GM21737 (cell line): ENCODE measurements at regions not wholly inside any gene's neighbourhood (a gene's known extent, or its start where the extent isn't known, plus 50 kb on each side); places are given as distances from the start of the nearest gene placed in this dataset.

Source experiments
- ATAC-seq: cut with Tn5 transposase; IDR thresholded peaks from one replicate; pipeline ENCODE4 v1.9.1; 2021; ENCODE audit warnings: mild to moderate bottlenecking, moderate library complexity; ENCODE audit not compliant: unreplicated experiment

GRCh38 chr12:75974323-75975187 lies 57.0 kb downstream of the PHLDA1 start:
- no peak for ATAC-seq

DNA sequence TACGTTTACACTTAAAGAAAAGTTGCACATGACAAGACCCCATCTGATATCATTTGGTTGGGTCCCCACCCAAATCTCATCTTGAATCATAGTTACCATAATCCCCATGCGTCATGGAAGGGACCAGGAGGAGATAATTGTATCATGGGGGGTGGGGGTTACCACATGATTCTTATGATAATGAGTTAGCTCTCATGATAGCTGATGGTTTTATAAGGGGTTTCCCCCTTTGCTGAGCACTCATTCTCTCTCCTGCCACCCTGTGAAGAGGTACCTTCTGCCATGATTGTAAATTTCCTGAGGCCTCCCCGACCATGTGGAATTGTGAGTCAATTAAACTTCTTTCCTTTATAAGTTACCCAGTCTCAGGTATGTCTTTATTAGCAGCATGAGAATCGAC lies 60.3 kb downstream of the PHLDA1 start:
- no peak for ATAC-seq

DNA sequence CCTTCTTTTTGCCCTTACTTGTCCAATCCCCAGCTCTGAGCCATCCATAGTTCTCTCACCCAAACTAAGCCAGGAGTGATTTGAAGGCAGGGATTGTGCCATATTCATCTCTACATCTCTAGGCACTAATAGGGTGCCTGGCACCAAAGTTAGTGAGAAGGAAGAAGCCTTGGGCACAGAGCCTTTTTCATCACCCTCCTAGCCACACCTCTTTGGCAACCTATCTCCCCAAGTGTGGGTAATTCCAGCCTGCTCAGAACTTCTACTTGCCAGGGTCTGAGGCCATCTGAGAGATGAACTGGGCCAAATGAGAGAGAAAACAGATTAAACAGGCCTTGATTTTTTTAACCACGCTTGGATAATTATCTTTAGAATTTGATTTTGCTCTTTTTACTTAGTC lies 61.3 kb downstream of the PHLDA1 start:
- no peak for ATAC-seq

DNA sequence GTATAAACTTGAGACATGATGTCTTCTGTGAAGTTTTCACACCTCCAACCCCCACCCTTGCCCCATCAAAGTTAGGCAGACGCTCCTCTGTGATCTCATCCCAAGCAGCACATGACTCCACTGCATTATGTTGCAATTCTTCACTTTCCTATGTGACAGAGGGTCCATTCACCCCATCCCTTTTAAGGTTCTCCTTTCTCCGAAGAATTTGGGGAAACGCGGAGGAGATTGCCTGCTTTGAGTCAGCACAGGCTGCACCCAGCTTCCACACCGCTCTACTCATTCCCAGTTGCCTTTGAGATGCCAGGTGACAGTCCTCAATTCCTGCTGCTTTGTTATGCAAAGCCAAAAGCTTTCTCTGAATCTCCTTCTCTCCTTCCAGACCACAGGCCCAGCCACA lies 61.8 kb downstream of the PHLDA1 start:
- no peak for ATAC-seq

DNA sequence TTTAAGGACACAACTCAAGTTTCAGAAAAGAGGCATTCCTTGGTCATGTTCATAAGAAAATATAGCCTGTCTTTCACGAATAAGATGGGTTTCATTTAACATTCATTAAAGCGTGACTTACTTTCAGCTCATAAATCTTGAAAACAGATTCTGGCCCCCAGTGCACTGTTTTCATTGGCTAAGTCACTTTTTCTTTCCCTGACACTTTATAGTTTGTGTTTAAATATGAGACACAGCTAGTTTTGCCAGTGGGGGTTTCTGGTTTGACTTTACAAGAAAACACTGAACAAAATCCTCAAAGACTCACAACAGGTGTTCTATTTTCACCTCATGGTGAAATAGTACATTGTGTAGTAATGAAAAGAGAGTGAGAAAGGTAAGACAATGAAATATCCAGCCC lies 65.9 kb downstream of the PHLDA1 start:
- ATAC-seq: no peak

- no peak for ATAC-seq
These were observed 67.4 kb downstream of the PHLDA1 start for GRCh38 chr12:75964150-75964549.

DNA sequence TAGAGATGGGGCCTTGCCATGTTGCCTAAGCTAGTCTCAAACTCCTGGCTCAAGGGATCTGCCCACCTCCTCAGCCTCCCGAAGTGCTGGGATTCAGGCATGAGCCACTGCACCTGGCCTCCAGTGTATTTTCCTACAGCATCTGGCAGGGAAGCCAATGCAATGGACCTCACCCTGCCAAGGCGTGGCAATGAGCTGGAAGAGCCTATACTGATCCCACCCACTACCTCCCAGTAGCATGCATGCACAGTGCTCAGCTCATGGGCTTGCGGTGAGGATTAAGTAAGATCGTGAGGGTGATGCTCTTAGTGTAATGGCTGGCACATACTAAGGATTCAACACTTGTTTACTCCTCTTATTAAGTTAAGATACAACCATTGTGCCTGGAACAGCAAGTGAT lies 69.7 kb downstream of the PHLDA1 start:
- ATAC-seq: no peak

GRCh38 chr12:75960954-75961661 lies 70.5 kb downstream of the PHLDA1 start:
- ATAC-seq: no peak

DNA sequence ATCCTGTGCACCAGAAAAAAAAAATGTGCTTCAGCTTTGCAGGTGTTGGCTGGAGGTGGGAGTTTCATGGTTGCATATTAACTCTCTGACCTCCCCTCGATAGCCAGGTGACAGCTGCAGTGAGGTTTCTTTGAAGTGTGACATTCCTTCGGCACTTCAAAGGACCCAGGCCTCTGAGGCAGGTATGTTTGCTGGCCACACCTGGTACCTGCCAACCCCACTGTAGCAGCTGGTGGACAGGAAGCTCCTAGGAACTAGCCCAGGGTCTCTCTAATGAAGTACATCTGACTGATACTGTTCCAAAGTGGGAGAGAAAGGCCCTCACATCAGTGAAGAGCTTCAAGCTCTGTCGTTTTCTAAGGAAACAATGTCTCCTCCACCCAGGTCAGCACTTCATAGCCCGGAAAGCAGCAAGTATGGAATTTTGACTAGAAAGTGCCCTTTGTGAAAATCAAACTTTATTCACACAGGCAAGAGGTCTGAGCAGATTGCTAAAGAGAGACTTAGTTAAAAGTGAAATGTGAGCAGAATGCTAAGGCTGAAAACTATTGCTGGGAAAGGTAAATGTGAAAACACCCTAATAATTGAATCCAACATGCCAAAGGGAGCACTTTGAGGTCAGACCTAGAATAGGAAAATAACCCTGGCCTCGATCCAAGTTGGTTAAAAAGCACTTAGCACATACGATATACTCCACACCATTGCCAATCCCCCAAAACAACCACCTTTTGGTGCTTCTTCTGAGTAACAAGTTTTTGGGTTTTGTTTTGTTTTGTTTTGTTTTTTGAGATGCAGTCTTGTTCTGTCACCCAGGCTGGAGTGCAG lies 71.3 kb downstream of the PHLDA1 start:
- no peak for ATAC-seq

DNA sequence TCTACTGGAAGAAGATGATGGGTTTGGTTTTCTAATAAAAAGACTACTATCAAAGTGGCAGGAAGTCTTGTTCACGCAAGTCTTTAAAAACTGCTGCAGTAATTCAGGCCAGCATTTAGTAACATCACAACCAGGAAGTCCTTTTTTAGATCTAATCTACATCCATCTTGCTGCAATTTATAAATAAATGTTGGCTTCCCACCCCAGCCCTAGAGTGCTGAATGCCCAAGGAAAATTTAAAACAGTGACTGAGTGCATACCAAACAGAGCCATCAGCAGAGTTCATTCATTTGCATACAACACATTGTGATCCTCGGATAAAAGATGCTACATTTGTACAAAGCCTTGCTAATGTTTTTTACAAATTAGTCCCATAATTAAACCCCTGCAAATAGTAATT lies 72.1 kb downstream of the PHLDA1 start:
- ATAC-seq: no peak

DNA sequence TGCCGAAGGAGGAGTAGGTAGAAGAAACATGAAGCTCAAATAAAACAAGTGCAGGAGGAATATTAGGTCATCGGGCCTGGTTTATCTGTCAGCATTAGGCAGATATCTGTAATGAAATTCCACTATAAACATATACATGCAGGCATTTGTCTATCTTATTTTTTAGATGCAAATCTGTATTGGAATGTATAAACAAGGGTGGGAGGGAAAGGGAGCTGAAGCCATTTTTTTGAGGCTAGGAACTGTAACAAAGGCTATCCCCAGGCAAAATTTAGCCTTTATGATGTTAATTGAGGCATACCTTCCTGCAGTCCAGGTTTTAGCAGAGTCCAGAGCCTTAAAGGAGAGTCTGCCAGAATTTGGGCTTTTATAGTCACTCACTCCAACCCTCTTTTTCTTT lies 72.5 kb downstream of the PHLDA1 start:
- ATAC-seq: no peak

- no peak for ATAC-seq
These were observed 76.3 kb downstream of the PHLDA1 start for GRCh38 chr12:75955251-75955650.

DNA sequence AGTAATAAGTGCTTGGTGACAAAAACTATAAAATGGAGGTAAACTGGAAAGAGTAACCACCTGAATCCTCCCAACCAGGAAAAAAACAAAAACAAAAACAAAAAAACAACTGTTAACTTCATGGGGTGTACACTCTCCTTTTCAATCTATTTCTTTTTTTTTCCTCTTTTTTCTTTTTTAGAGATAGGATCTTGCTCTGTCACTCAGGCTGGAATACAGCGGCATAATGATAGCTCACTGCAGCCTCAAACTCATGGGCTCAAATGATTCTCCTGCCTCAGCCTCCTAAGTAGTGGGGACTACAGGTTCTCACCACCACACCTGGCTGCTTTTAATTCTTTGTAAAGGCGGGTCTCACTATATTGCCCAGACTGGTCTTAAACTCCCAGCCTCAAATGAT lies 76.8 kb downstream of the PHLDA1 start:
- ATAC-seq: no peak

DNA sequence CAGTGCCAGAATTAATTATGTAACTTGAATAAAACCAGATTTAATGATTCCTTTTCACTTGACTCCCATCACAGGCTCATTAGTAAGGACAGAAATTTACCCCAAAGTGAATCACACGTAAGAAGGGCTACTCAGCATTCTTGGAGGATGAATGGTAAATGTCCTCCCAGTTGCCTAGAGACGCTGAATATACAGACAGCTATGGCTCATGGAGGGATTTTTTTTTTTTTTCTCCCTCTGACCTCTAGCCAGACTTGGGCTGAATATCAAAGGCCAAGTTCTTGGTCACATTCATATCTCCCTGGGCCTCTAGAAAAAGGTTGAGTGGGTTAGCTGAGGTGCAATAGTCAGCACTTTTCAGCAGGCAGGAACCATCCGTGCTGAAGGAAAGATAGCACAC lies 77.5 kb downstream of the PHLDA1 start:
- no peak for ATAC-seq

DNA sequence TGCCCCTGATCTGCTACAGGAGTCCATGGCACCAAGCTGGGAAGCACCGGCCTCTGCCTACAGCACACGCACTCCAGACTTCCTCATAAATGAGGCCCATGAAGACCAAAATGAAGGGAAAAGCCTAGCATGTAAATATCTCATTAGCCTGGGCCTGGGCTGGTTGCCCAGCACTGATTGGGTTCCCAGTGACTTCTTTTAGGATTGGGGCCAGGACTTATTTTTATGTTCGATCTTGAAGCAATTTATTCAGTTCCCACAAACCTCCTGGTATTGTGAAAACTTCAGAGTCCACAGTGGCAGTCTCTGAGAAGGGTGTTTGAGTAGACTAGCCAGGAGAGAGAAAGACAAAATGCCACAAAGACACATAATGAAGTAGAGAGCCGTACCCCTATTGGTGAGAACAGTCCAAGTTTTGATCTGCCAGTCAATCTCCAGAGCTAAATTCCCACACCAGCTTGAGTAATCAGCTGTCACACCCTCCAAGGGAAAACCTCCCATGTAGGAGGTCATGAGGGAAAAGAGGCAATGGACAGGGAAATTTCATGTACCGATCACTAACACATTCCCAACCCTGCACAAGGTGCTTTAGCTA lies 78.2 kb downstream of the PHLDA1 start:
- no peak for ATAC-seq

DNA sequence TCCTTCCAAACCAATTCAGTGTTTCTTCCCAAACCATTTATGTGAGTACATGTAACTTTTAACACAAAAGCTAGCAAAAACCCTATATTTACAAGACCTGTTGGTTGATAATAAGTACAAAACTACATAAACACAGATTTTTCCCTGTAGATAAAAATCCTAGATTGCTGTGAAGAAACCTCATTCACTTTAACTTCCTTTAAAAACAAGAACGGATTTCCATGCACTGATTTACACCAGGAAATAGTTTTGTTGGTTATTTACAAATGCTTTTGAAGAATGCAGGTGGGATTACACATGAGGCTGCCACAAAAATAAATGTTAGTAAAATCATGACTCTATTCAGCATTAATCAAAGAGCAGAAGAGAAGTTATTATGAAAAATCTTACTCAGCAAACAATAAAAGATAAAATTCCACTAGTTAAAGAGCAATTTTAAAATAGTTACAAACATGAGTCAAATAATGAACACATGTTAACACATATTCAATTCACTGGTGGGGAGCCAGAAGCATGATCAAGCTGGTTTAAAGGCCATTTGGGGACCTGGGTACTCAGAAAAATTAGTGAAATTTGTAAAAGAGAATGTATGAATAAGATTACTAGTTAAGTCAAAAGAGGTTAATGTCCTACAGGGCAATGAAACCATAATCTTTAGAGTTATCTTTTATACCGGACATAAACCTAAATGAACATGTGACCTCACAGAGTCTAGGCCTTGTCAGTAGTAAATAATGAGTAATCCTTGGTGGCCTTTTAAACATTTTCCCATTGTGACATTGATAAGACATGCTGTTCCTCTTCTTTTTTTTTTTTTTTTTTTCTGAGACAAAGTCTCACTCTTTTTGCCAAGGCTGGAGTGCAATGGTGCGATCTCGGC lies 79.9 kb downstream of the PHLDA1 start:
- ATAC-seq: no peak

GRCh38 chr12:75947156-75947723 lies 84.3 kb downstream of the PHLDA1 start:
- no peak for ATAC-seq

GRCh38 chr12:75945581-75945980 lies 86.0 kb downstream of the PHLDA1 start:
- no peak for ATAC-seq

DNA sequence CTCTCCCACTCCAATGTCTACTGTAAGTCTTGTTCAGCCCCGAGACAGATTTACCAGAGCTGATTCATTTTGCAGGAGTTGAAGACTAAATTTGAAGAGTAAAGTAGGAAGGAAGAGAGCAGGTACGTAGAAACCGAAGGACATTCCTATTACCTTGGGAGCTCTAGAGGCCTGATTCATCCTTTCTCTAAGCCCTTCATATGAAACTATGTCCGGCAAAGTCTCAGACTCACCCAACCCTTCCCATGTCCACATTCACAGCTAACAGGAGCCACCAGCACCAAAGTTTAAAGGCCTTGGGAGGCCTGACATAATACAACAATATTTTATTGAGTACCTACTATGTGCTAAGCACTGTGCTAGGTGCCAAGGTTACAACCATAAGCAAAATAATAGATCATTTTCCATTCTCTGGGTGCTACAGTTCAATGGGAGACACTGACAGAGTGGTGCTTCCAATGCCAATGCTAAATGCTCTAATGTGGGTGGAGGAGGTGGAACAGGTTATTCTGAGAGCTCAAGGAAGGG lies 86.6 kb downstream of the PHLDA1 start:
- ATAC-seq: peak; percentile 8
